Breast epithelium (tissue), 3 donors: ENCODE measurements at regions not wholly inside any gene's neighbourhood (a gene's known extent, or its start where the extent isn't known, plus 50 kb on each side); places are given as distances from the start of the nearest gene placed in this dataset.

ENCODE experiments used
- POLR2A ChIP-seq: fragments of 450-650 bp; IDR thresholded peaks from one replicate; pipeline ENCODE4 v1.6.1; 2016; ENCODE audit warnings: antibody characterized with exemption, mild to moderate bottlenecking, moderate library complexity
- POLR2AphosphoS5 ChIP-seq, 3 donors: sonication (generic); formaldehyde crosslinking; IDR thresholded peaks; one replicate each; pipeline ENCODE4 v1.6.1; 2017; ENCODE audit warnings: antibody characterized with exemption in 3 of 3
- TF ChIP-seq, protein P1 (sequence below), 3 donors: fragments of 450-650 bp; IDR thresholded peaks; one replicate each; pipeline ENCODE4 v1.5.1; 2016 to 2017; ENCODE audit warnings: antibody characterized with exemption in 3 of 3, mild to moderate bottlenecking in 3 of 3, moderate library complexity in 3 of 3

DNA sequence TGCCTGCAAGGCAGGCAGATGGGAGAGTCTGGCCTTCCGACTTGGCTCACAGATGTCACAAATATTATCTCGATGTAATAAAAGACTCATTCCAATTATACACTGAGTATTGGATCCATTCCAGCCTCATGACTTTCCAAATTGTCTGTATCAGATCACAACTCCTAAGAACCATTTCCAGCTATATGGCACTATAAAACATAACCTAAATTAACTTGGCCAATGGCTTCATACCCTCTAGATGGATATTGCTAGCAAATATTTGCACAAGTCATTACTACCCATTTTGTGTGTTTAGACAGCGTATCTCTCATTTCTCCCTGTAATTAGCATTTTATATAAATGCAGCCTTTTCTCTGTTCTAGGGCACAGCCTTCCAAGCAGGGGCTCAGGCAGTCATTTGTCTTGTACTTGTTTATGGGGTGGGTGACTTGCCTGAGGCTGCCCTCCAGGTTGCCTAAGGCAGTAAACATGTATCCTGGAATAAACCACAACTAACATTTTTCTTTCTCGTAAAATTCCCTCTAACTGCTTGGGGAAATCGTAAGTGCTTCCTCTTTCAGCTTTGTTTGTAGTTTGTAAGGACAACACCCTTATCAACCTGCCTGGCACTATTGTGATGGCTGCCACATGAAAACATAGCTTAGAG is 70.6 kb upstream of the KCNJ6 start:
- no peak for TF ChIP-seq POLR2A
- TF ChIP-seq, protein P1, sequence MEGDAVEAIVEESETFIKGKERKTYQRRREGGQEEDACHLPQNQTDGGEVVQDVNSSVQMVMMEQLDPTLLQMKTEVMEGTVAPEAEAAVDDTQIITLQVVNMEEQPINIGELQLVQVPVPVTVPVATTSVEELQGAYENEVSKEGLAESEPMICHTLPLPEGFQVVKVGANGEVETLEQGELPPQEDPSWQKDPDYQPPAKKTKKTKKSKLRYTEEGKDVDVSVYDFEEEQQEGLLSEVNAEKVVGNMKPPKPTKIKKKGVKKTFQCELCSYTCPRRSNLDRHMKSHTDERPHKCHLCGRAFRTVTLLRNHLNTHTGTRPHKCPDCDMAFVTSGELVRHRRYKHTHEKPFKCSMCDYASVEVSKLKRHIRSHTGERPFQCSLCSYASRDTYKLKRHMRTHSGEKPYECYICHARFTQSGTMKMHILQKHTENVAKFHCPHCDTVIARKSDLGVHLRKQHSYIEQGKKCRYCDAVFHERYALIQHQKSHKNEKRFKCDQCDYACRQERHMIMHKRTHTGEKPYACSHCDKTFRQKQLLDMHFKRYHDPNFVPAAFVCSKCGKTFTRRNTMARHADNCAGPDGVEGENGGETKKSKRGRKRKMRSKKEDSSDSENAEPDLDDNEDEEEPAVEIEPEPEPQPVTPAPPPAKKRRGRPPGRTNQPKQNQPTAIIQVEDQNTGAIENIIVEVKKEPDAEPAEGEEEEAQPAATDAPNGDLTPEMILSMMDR (IDR thresholded peaks at IDR 0.05) = no peak
- no peak for TF ChIP-seq POLR2AphosphoS5 (IDR thresholded peaks at IDR 0.05)
